HG03378 (cell line): ENCODE measurements at regions not wholly inside any gene's neighbourhood (a gene's known extent, or its start where the extent isn't known, plus 50 kb on each side); places are given as distances from the start of the nearest gene placed in this dataset.
A peak's percentile ranks its signal among the peaks of the same experiment; 100 is the strongest.

Experiments used
- ATAC-seq: cut with Tn5 transposase; IDR thresholded peaks from one replicate; pipeline ENCODE4 v1.9.1; 2021; ENCODE audit warnings: mild to moderate bottlenecking, moderate library complexity; ENCODE audit not compliant: unreplicated experiment

DNA sequence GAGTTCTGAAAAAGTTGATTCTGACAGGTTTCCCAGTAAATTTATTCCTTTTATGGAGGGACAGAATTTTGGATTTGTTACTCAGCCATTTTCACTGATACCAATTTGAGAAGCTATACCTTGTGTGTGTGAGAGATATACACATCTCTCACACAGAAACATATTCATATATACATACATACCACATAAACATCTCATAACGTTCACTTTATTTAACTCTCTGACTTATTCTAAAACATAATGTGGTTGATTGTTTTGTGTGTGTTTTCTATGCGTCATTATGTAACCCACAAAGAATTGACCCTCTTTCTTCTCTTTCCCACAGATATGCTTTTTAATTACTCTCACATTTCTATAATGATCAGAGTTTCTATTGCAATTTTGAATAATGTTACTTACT lies 570.8 kb upstream of the TLE4 start:
- no peak for ATAC-seq

GRCh38 chr9:79003514-79003913 lies 568.3 kb upstream of the TLE4 start:
- no peak for ATAC-seq

GRCh38 chr9:79004032-79004431 lies 567.7 kb upstream of the TLE4 start:
- ATAC-seq, result no peak

GRCh38 chr9:79006546-79006945 lies 565.2 kb upstream of the TLE4 start:
- no peak for ATAC-seq

DNA sequence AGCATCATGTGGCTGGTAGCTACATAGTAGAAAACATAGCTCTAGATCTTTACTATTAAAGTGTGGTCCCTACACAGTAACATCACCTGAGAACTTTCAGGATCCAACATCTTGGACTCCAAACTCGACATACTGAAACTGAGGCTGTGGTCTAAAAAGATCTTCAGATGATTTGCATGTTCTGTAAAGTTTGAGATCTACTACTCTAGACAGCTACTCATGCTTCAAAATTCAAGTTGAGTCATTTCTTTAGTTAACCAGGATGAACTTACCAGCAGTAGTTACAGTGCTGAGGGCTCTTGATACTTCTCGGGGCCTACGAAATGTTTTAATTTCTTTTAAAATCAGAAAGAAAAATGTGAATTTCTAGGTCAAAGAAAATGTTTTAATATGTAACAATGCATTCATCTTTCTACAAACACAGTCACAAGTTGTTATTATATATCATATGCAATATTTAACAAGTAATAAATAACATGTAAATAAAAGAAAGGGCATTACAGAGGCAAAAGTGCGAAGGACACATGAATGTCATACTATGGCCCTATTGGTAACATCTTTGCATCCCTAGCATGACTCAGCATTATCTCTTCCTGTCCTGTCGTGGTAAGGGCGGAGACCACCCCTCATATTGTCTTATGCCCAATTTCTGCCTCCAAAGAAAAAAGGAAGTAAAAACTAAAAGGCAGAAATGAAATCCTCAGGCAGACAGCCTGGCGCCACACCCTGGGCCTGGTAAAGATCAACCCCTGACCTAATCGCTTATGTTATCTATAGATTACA lies 563.9 kb upstream of the TLE4 start:
- peak; percentile 98 for ATAC-seq

- ATAC-seq, result no peak
These were observed 562.8 kb upstream of the TLE4 start for GRCh38 chr9:79008916-79009315.

DNA sequence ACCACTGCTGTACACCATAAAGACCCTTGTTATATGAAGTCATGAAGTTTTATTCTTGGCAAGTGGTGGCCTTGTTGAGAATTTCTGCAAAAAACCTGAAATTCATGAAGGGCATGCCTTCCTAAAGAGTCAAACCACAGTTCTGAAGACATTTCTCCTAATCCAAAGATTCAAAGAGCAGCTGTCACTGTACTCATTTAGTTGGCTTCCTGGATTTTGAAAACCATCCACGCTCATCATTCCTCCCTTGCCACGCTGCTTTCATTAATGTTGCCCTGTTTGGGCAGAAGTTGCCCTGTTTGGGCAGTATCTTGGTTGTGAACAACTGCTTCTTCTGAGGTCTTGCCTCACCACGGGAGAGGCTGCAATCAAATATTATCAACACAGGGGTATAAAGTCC lies 560.3 kb upstream of the TLE4 start:
- ATAC-seq, result no peak

DNA sequence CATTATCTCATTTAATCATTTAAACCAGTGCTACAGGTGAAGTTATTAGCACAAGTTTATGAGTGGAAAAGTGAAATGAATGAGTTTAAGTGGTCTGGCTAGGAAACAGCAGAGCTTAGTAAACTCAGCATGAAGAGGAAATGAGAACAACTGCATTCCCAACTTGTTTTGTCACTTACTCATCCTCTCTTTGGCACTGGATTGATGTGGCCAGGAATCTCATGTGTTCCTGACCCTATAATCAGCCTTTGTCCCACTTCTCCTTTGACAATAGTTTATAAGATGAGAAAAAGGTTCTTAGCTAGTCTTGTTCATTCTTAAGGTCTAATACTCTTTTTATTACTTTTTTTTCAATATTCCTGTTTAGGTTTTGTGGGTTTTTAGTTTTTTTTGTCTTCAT lies 559.2 kb upstream of the TLE4 start:
- ATAC-seq, result no peak

- ATAC-seq, result no peak
These were observed 557.8 kb upstream of the TLE4 start for GRCh38 chr9:79013715-79014610.

DNA sequence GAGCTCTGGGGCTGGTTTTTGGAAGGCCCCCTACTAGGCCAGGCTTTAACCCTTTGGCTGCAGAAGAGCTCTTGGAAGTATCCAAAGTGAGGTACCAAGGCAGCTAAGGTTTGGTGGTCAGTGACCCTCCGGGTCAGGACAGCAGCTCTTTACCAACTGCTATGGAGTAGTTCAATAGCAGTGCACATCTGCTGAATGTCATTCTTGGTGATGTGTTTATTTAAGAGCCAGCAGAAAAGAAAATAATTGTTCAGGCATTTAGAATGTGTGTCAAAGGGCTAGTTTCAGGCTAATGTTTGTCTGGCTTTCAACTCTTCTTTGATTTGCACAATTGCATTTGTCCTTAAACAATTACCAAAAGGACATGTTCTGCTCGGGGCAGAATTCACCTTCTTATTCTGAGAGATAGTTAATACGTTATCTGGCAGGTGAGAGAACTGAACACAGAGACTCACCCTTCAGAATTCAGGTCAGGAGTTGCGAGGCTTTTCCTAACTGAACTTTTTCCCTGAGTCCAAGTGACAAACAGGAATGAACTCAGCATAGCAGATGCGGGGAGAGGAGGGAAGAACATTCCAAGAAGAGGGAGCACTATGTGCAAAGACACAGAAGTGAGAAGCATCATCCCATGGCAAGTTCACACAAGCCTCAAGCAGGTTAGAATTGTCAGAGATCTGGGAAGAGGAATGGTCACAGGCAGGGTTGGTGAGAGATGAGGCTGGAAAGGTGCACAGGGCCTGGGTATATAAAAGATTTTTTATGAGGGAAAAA lies 556.7 kb upstream of the TLE4 start:
- ATAC-seq, result no peak

GRCh38 chr9:79015951-79016350 lies 555.8 kb upstream of the TLE4 start:
- no peak for ATAC-seq

DNA sequence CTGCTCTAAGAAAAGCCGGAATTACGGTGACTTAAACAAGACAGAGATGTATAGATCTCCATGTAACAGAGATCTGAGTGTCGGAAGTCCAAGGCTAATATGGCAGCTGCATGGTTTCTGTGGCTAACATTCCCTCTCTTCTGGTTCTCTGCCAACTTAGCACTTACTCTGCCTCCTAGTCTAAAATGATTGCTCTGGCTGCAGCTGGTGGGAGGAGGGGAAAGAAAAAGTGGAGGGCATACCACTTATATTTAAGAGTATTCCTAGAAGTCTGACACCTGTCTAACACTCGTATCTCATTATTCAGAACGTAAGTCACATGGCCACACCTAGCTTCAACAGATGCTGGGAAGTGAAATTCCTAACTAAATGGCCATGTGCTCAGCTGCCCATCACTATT lies 551.5 kb upstream of the TLE4 start:
- ATAC-seq, result no peak

- ATAC-seq, result no peak
These were observed 550.7 kb upstream of the TLE4 start for GRCh38 chr9:79021084-79021483.

DNA sequence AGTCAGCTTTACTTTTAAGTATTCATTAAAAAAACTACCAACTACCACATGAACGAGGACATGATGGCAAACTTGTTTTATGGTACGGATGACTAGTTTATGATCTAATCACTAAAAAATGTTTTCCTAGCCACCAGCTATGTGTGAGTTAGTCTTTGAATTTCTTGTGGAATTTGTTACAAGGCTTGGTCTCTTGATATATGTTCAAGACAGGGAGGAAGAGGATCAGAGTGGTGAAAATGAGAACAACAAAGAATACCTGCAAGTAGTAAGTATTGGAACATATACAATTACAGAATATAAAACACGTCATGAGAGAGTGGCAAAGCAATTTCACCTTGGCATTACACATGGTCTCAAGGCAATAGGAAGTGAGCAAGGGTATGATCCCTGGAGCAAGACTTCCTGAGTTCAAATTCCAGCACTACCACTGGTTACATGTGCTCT lies 548.6 kb upstream of the TLE4 start:
- no peak for ATAC-seq

DNA sequence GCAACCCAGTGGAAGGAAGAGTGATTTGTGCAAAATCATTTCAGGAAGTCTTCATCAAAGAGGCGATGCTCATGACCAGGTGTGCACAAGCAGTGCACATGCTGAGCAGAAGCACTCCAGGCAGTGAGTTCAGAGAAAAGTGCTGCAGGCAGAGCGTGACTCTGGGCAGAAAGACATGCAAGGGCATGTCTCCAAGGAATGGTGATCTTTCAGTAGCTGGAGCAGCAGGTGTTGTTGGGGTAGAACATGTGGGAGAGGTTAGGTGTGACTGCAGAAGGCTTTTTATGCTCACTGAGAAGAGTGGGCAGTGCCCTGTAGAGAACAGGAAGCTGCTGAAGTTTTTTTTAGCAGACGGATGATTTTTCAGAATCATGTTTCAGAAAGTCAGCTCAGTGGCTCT lies 545.4 kb upstream of the TLE4 start:
- ATAC-seq, result peak; percentile 89

GRCh38 chr9:79028101-79028500 lies 543.7 kb upstream of the TLE4 start:
- no peak for ATAC-seq

GRCh38 chr9:79034583-79034982 lies 537.2 kb upstream of the TLE4 start:
- no peak for ATAC-seq

- ATAC-seq, result no peak
These were observed 534.4 kb upstream of the TLE4 start for GRCh38 chr9:79037338-79037737.

GRCh38 chr9:79040671-79041070 lies 531.1 kb upstream of the TLE4 start:
- no peak for ATAC-seq

DNA sequence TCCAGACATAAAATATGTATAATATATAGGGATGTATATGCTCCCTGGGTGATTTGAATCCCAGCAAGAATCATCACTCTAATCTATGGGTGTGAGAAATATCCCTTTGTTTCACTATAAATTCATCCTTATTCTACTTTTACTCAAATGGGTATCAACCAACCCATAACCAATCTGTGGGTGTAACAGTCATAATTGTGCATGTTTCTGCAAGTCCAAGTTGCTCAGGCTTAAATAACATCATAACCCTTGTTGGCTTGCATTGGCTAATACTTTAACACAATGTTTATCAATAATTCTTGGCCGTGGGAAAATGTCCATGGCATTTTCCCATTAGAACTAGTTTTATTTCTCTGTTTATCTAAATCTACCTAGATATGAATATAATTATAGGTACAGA lies 530.5 kb upstream of the TLE4 start:
- ATAC-seq, result no peak

- no peak for ATAC-seq
These were observed 527.8 kb upstream of the TLE4 start for GRCh38 chr9:79043916-79044315.
